ENCODE measurements at regions not wholly inside any gene's neighbourhood (a gene's known extent, or its start where the extent isn't known, plus 50 kb on each side); places are given as distances from the start of the nearest gene placed in this dataset.

- peak overlapping the region; percentile 33 for H3K27ac ChIP-seq (ENCODE audit: low read depth, low read length, poor library complexity, severe bottlenecking)
- H3K79me2 ChIP-seq (ENCODE audit: insufficient read depth, low read length) = no peaks in the 10 kb centered on the region
- peak overlapping the region; percentile 87 for H2AFZ ChIP-seq (ENCODE audit: low read length)
- H3K9me3 ChIP-seq (ENCODE audit: low read length) = no peaks in the 10 kb centered on the region
- no peaks in the 10 kb centered on the region for H4K20me1 ChIP-seq (ENCODE audit: insufficient read depth, low read length)
- peak overlapping the region; percentile 64 for H3K4me2 ChIP-seq (ENCODE audit: low read length)
- H3K27me3 ChIP-seq (ENCODE audit: insufficient read depth, low read length) = no peaks in the 10 kb centered on the region
- H3K9ac ChIP-seq (ENCODE audit: low read length) = peak overlapping the region; percentile 50
- no peaks in the 10 kb centered on the region for H3K36me3 ChIP-seq (ENCODE audit: insufficient read depth, low read length)
- H3K9me2 ChIP-seq (ENCODE audit: low read depth, low read length) = no peaks in the 10 kb centered on the region
- peak overlapping the region; percentile 39 for H3K4me3 ChIP-seq (ENCODE audit: low read depth, low read length, poor library complexity, severe bottlenecking)
- TF ChIP-seq CTCF (IDR thresholded peaks at IDR 0.05; ENCODE audit: low read length) (no peak), EZH2 (IDR thresholded peaks at IDR 0.05; ENCODE audit: borderline replicate concordance, low read length) (no peak)
- no peaks in the 10 kb centered on the region for H3F3A ChIP-seq (ENCODE audit: insufficient read depth, low read length)
- peaks cover 30% of the 10 kb centered on the region for H3K4me1 ChIP-seq (ENCODE audit: insufficient read depth, low read length, severe bottlenecking)
Observed at GRCh38 chr13:50235604-50236342, 220.5 kb downstream of the KCNRG start.

- H2AFZ ChIP-seq (ENCODE audit: low read length) = peak overlapping the region; percentile 87
- peak overlapping the region; percentile 39 for H3K4me3 ChIP-seq (ENCODE audit: low read depth, low read length, poor library complexity, severe bottlenecking)
- no peaks in the 10 kb centered on the region for H4K20me1 ChIP-seq (ENCODE audit: insufficient read depth, low read length)
- no peaks in the 10 kb centered on the region for H3K9me2 ChIP-seq (ENCODE audit: low read depth, low read length)
- no peaks in the 10 kb centered on the region for H3K9me3 ChIP-seq (ENCODE audit: low read length)
- no peaks in the 10 kb centered on the region for H3K36me3 ChIP-seq (ENCODE audit: insufficient read depth, low read length)
- peak overlapping the region; percentile 50 for H3K9ac ChIP-seq (ENCODE audit: low read length)
- no peaks in the 10 kb centered on the region for H3K27me3 ChIP-seq (ENCODE audit: insufficient read depth, low read length)
- TF ChIP-seq CTCF (IDR thresholded peaks at IDR 0.05; ENCODE audit: low read length) (no peak; the same call in 1 of the 2 replicates), EZH2 (IDR thresholded peaks at IDR 0.05; ENCODE audit: borderline replicate concordance, low read length) (no peak)
- H3K4me2 ChIP-seq (ENCODE audit: low read length) = peak overlapping the region; percentile 64
- H3F3A ChIP-seq (ENCODE audit: insufficient read depth, low read length) = no peaks in the 10 kb centered on the region
- H3K4me1 ChIP-seq (ENCODE audit: insufficient read depth, low read length, severe bottlenecking) = peaks cover 30% of the 10 kb centered on the region
- H3K27ac ChIP-seq (ENCODE audit: low read depth, low read length, poor library complexity, severe bottlenecking) = peak overlapping the region; percentile 33
- H3K79me2 ChIP-seq (ENCODE audit: insufficient read depth, low read length) = no peaks in the 10 kb centered on the region
Observed at GRCh38 chr13:50236898-50237318, 221.7 kb downstream of the KCNRG start.

- H3K27me3 ChIP-seq (ENCODE audit: insufficient read depth, low read length) = no peaks in the 10 kb centered on the region
- no peaks in the 10 kb centered on the region for H3K9me2 ChIP-seq (ENCODE audit: low read depth, low read length)
- no peaks in the 10 kb centered on the region for H4K20me1 ChIP-seq (ENCODE audit: insufficient read depth, low read length)
- no peak for TF ChIP-seq CTCF (IDR thresholded peaks at IDR 0.05; ENCODE audit: low read length)
- no peak for TF ChIP-seq EZH2 (IDR thresholded peaks at IDR 0.05; ENCODE audit: borderline replicate concordance, low read length)
- H3K4me1 ChIP-seq (ENCODE audit: insufficient read depth, low read length, severe bottlenecking) = peaks cover 30% of the 10 kb centered on the region
- H3F3A ChIP-seq (ENCODE audit: insufficient read depth, low read length) = no peaks in the 10 kb centered on the region
- H2AFZ ChIP-seq (ENCODE audit: low read length) = no peak overlapping the region
- H3K79me2 ChIP-seq (ENCODE audit: insufficient read depth, low read length) = no peaks in the 10 kb centered on the region
- H3K9me3 ChIP-seq (ENCODE audit: low read length) = no peaks in the 10 kb centered on the region
- no peaks in the 10 kb centered on the region for H3K36me3 ChIP-seq (ENCODE audit: insufficient read depth, low read length)
- no peak overlapping the region for H3K4me3 ChIP-seq (ENCODE audit: low read depth, low read length, poor library complexity, severe bottlenecking)
- H3K4me2 ChIP-seq (ENCODE audit: low read length) = no peak overlapping the region
- H3K9ac ChIP-seq (ENCODE audit: low read length) = no peak overlapping the region
- H3K27ac ChIP-seq (ENCODE audit: low read depth, low read length, poor library complexity, severe bottlenecking) = no peak overlapping the region
Observed at GRCh38 chr13:50238922-50239321, 223.7 kb downstream of the KCNRG start.

Data from OCI-LY1 (cell line).